MM.1S (cell line): ENCODE measurements at regions not wholly inside any gene's neighbourhood (a gene's known extent, or its start where the extent isn't known, plus 50 kb on each side); places are given as distances from the start of the nearest gene placed in this dataset.

Source experiments
- DNase-seq: peaks from one replicate; pipeline ENCODE4 v3.0.0-alpha.2; 2015
- H2AFZ ChIP-seq: fragments of 300-600 bp; sonication (generic); 2 replicates; pipeline ENCODE4 v1.6.0; 2016; ENCODE audit warnings: antibody characterized with exemption, low read length
- H3F3A ChIP-seq: fragments of 300-600 bp; sonication (generic); 2 replicates; pipeline ENCODE4 v1.6.1; 2016; ENCODE audit warnings: mild to moderate bottlenecking, antibody characterized with exemption, low read length, moderate library complexity, mixed read lengths; ENCODE audit not compliant: insufficient read depth
- H3K27ac ChIP-seq: fragments of 300-600 bp; sonication (generic); 2 replicates; pipeline ENCODE4 v1.5.1; 2016; ENCODE audit warnings: mild to moderate bottlenecking, low read length
- H3K27me3 ChIP-seq: fragments of 300-600 bp; sonication (generic); replicated peaks from 2 replicates; pipeline ENCODE4 v1.6.0; 2016; ENCODE audit warnings: low read length; ENCODE audit not compliant: insufficient read depth
- H3K36me3 ChIP-seq: fragments of 300-600 bp; sonication (generic); replicated peaks from 2 replicates; pipeline ENCODE4 v1.6.1; 2016; ENCODE audit warnings: mild to moderate bottlenecking, low read length, mixed read lengths; ENCODE audit not compliant: insufficient read depth
- H3K4me1 ChIP-seq: fragments of 300-600 bp; sonication (generic); 2 replicates; pipeline ENCODE4 v1.6.1; 2016; ENCODE audit warnings: low read length, mixed read lengths
- H3K4me2 ChIP-seq: fragments of 300-600 bp; sonication (generic); 2 replicates; pipeline ENCODE4 v1.6.0; 2016; ENCODE audit warnings: low read depth, low read length
- H3K4me3 ChIP-seq: fragments of 300-600 bp; sonication (generic); 2 replicates; pipeline ENCODE4 v1.5.1; 2016; ENCODE audit warnings: low read length, mixed read lengths
- H3K79me2 ChIP-seq: fragments of 300-600 bp; sonication (generic); 2 replicates; pipeline ENCODE4 v1.6.1; 2016; ENCODE audit warnings: mixed run types, low read length, mixed read lengths
- H3K9ac ChIP-seq: fragments of 300-600 bp; sonication (generic); 2 replicates; pipeline ENCODE4 v1.6.1; 2016; ENCODE audit warnings: low read length, mixed read lengths
- H3K9me2 ChIP-seq: fragments of 300-600 bp; sonication (generic); replicated peaks from 2 replicates; pipeline ENCODE4 v1.6.1; 2016; ENCODE audit warnings: mild to moderate bottlenecking, low read length, mixed read lengths; ENCODE audit not compliant: insufficient read depth
- H3K9me3 ChIP-seq: fragments of 300-600 bp; sonication (generic); replicated peaks from 2 replicates; pipeline ENCODE4 v1.6.1; 2016; ENCODE audit warnings: mild to moderate bottlenecking, low read length, mixed read lengths; ENCODE audit not compliant: insufficient read depth
- H4K20me1 ChIP-seq: fragments of 300-600 bp; sonication (generic); 2 replicates; pipeline ENCODE4 v1.6.1; 2016; ENCODE audit warnings: mild to moderate bottlenecking, low read length, moderate library complexity, mixed read lengths; ENCODE audit not compliant: insufficient read depth
- CTCF ChIP-seq: fragments of 300-600 bp; sonication (generic); IDR thresholded peaks from 2 replicates; pipeline ENCODE4 v1.5.1; 2016; ENCODE audit warnings: antibody characterized with exemption, low read length, mixed read lengths
- EZH2 ChIP-seq: fragments of 300-600 bp; sonication (generic); optimal IDR thresholded peaks from 2 replicates; pipeline ENCODE3; 2017; ENCODE audit warnings: low read depth, mild to moderate bottlenecking, antibody characterized with exemption, low read length, mixed read lengths
- EZH2phosphoT487 ChIP-seq: fragments of 300-600 bp; sonication (generic); IDR thresholded peaks from 2 replicates; pipeline ENCODE4 v1.6.1; 2018; ENCODE audit warnings: antibody characterized with exemption, low read length

- Histone ChIP-seq H3K27ac (no peak overlapping the region), H3K9ac (no peak overlapping the region), H3K4me3 (no peak overlapping the region), H3K27me3 (no peaks in the 10 kb centered on the region), H2AFZ (no peak overlapping the region), H4K20me1 (no peaks in the 10 kb centered on the region), H3F3A (no peaks in the 10 kb centered on the region), H3K79me2 (no peaks in the 10 kb centered on the region), H3K4me1 (no peaks in the 10 kb centered on the region), H3K9me3 (no peaks in the 10 kb centered on the region), H3K4me2 (no peak overlapping the region), H3K9me2 (no peaks in the 10 kb centered on the region), H3K36me3 (no peaks in the 10 kb centered on the region)
- TF ChIP-seq EZH2 (no peak), CTCF (no peak), EZH2phosphoT487 (no peak)
- DNase-seq: no peak
These were observed 122.8 kb downstream of the TMEM18 start for GRCh38 chr2:554444-554843.

GRCh38 chr2:552906-553305 lies 124.3 kb downstream of the TMEM18 start:
- Histone ChIP-seq H3K36me3 (no peaks in the 10 kb centered on the region), H3K9me2 (no peaks in the 10 kb centered on the region), H3K9me3 (no peaks in the 10 kb centered on the region), H3K4me3 (no peak overlapping the region), H4K20me1 (no peaks in the 10 kb centered on the region), H2AFZ (no peak overlapping the region), H3F3A (no peaks in the 10 kb centered on the region), H3K27me3 (no peaks in the 10 kb centered on the region), H3K79me2 (no peaks in the 10 kb centered on the region), H3K4me2 (no peak overlapping the region), H3K4me1 (no peaks in the 10 kb centered on the region), H3K27ac (no peak overlapping the region), H3K9ac (no peak overlapping the region)
- no peak for DNase-seq
- no peak for TF ChIP-seq CTCF
- no peak for TF ChIP-seq EZH2phosphoT487
- no peak for TF ChIP-seq EZH2

GRCh38 chr2:551621-552020 lies 125.6 kb downstream of the TMEM18 start:
- TF ChIP-seq CTCF: no peak
- no peak for TF ChIP-seq EZH2
- no peak for TF ChIP-seq EZH2phosphoT487

More at GRCh38 chr2:551621-552020, 125.6 kb downstream of the TMEM18 start:
- no peak overlapping the region for H3K4me3 ChIP-seq
- no peak overlapping the region for H3K27ac ChIP-seq
- H3K4me2 ChIP-seq: no peak overlapping the region
- H3K79me2 ChIP-seq: no peaks in the 10 kb centered on the region
- H4K20me1 ChIP-seq: no peaks in the 10 kb centered on the region
- H3F3A ChIP-seq: no peaks in the 10 kb centered on the region
- H3K4me1 ChIP-seq: no peaks in the 10 kb centered on the region
- DNase-seq: no peak
- H2AFZ ChIP-seq: no peak overlapping the region
- no peaks in the 10 kb centered on the region for H3K9me3 ChIP-seq
- no peaks in the 10 kb centered on the region for H3K9me2 ChIP-seq
- no peaks in the 10 kb centered on the region for H3K36me3 ChIP-seq
- H3K9ac ChIP-seq: no peak overlapping the region
- H3K27me3 ChIP-seq: no peaks in the 10 kb centered on the region
